ENCODE measurements at regions not wholly inside any gene's neighbourhood (a gene's known extent, or its start where the extent isn't known, plus 50 kb on each side); places are given as distances from the start of the nearest gene placed in this dataset.
"Not testable (repeated sequence)": the region's sequence is repeated elsewhere in the genome, so short reads cannot be mapped to it uniquely, and the experiment has no call there.

DNA sequence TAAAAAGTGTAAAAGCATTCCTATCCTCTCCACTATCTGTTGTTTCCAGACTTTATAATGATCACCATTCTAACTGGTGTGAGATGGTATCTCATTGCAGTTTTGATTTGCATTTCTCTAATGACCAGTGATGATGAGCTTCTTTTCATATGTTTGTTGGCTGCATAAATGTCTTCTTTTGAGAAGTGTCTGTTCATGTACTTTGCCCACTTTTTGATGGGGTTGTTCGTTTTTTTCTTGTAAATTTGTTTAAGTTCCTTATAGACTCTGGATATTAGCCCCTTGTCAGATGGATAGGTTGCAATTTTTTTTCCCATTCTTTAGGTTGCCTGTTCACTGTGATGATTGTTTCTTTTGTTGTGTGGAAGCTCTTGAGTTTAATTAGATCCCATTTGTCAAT is 199.6 kb upstream of the ETV3 start:
- TF ChIP-seq, protein P1, sequence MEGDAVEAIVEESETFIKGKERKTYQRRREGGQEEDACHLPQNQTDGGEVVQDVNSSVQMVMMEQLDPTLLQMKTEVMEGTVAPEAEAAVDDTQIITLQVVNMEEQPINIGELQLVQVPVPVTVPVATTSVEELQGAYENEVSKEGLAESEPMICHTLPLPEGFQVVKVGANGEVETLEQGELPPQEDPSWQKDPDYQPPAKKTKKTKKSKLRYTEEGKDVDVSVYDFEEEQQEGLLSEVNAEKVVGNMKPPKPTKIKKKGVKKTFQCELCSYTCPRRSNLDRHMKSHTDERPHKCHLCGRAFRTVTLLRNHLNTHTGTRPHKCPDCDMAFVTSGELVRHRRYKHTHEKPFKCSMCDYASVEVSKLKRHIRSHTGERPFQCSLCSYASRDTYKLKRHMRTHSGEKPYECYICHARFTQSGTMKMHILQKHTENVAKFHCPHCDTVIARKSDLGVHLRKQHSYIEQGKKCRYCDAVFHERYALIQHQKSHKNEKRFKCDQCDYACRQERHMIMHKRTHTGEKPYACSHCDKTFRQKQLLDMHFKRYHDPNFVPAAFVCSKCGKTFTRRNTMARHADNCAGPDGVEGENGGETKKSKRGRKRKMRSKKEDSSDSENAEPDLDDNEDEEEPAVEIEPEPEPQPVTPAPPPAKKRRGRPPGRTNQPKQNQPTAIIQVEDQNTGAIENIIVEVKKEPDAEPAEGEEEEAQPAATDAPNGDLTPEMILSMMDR (IDR thresholded peaks at IDR 0.05; ENCODE audit: low read depth, low read length, poor library complexity, severe bottlenecking), result not testable (repeated sequence)
- not testable (repeated sequence) for TF ChIP-seq EZH2phosphoT487 (IDR thresholded peaks at IDR 0.05; ENCODE audit: borderline replicate concordance, low read length)
